ENCODE measurements at regions not wholly inside any gene's neighbourhood (a gene's known extent, or its start where the extent isn't known, plus 50 kb on each side); places are given as distances from the start of the nearest gene placed in this dataset.
A peak's percentile ranks its signal among the peaks of the same experiment; 100 is the strongest.
"Not testable (repeated sequence)": the region's sequence is repeated elsewhere in the genome, so short reads cannot be mapped to it uniquely, and the experiment has no call there.

GRCh38 chr6:97347111-97347510 is 64.1 kb upstream of the MMS22L start:
- in situ Hi-C loops (cut with HindIII; ENCODE audit: low sequenced_read_pairs), result no loop called here
- DNase-seq (ENCODE audit: low spot score), result no peak

GRCh38 chr6:97361286-97361685 is 78.3 kb upstream of the MMS22L start:
- no peak for DNase-seq (ENCODE audit: low spot score)
- in situ Hi-C loops (cut with HindIII; ENCODE audit: low sequenced_read_pairs), result no loop called here

GRCh38 chr6:97364327-97364726 is 81.3 kb upstream of the MMS22L start:
- in situ Hi-C loops (cut with HindIII; ENCODE audit: low sequenced_read_pairs), result no loop called here
- no peak for DNase-seq (ENCODE audit: low spot score)

DNA sequence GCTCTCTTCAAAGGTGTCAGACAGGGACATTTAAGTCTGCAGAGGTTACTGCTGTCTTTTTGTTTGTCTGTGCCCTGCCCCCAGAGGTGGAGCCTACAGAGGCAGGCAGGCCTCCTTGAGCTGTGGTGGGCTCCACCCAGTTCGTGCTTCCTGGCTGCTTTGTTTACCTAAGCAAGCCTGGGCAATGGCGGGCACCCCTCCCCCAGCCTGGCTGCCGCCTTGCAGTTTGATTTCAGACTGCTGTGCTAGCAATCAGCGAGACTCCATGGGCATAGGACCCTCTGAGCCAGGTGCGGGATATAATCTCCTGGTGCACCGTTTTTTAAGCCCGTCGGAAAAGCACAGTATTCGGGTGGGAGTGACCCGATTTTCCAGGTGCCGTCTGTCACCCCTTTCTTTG is 99.1 kb upstream of the MMS22L start:
- in situ Hi-C loops (cut with HindIII; ENCODE audit: low sequenced_read_pairs), result not testable (repeated sequence)

DNA sequence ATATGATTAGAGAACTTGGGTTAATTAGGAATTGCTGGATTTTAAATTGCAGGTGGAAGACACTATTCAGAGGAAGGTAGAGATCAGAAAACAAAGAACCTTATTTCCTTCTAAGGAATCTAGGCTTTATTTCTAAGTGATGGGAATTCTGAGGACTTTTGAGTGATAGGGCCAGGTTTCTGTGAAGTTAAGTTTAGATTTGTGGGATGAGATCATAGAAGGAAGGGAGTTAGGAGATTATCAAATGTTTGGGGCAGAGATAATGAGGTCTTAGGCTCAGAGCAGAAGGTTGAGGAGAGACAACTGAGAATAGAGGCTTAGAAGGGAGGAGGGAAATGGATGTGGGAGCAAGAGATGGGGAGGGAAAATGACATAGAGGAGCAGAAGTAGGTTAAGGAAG is 109.7 kb upstream of the MMS22L start:
- in situ Hi-C loops (cut with HindIII; ENCODE audit: low sequenced_read_pairs), result no loop called here
- no peak for DNase-seq (ENCODE audit: low spot score)

More for the DNA sequence above, 99.1 kb upstream of the MMS22L start:
- not testable (repeated sequence) for DNase-seq (ENCODE audit: low spot score)

GRCh38 chr6:97394160-97394748 is 111.2 kb upstream of the MMS22L start:
- peak; percentile 53 for DNase-seq (ENCODE audit: low spot score)
- in situ Hi-C loops (cut with HindIII; ENCODE audit: low sequenced_read_pairs), result no loop called here

DNA sequence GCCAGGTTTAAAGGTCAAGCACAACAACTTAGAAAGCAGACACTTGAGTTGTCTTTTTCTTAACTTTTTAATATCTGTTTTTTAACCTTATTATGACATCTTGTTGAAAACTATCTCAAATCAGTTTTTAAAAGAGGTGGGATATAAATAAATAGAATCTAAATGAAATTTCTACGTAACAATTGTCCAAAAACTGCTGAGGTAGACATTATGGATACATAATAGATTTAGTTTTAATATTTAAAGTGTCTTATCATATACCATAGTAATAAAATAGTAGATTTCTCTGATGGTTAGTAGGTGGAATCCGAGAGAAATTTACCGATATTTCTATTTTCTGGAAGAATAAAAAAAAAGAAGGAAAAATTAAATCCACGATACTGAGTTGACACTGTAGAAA is 113.9 kb upstream of the MMS22L start:
- in situ Hi-C loops (cut with HindIII; ENCODE audit: low sequenced_read_pairs), result no loop called here
- DNase-seq (ENCODE audit: low spot score), result no peak

GRCh38 chr6:97399208-97399607 is 116.2 kb upstream of the MMS22L start:
- in situ Hi-C loops (cut with HindIII; ENCODE audit: low sequenced_read_pairs), result no loop called here
- no peak for DNase-seq (ENCODE audit: low spot score)

DNA sequence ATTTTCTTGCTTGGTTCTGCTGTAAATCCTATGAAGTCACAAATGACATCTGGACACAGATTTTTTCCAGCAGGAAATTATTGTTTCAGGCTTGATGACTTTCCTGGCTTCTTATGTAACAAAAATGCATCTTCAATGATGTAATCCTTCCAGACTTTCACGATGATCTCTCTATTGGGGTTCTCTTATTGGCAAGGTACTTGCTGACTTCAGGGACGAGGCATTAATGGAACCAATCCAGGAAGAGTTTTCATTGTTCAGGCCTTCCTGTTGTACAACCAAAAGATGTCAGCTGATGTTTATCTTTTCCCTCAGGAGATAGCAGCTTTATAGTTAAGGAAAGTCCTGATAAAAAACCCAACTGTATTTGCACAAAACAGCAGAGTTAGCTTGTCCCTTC is 118.5 kb upstream of the MMS22L start:
- in situ Hi-C loops (cut with HindIII; ENCODE audit: low sequenced_read_pairs), result no loop called here
- DNase-seq (ENCODE audit: low spot score), result peak; percentile 24

GRCh38 chr6:97405818-97406409 is 122.9 kb upstream of the MMS22L start:
- in situ Hi-C loops (cut with HindIII; ENCODE audit: low sequenced_read_pairs), result no loop called here
- no peak for DNase-seq (ENCODE audit: low spot score)

GRCh38 chr6:97406633-97407032 is 123.6 kb upstream of the MMS22L start:
- DNase-seq (ENCODE audit: low spot score), result no peak
- in situ Hi-C loops (cut with HindIII; ENCODE audit: low sequenced_read_pairs), result no loop called here

- DNase-seq (ENCODE audit: low spot score), result no peak
- in situ Hi-C loops (cut with HindIII; ENCODE audit: low sequenced_read_pairs), result no loop called here
Measured at GRCh38 chr6:97411610-97412009, 128.6 kb upstream of the MMS22L start.

- DNase-seq (ENCODE audit: low spot score), result no peak
- in situ Hi-C loops (cut with HindIII; ENCODE audit: low sequenced_read_pairs), result no loop called here
Measured at GRCh38 chr6:97412511-97412910, 129.5 kb upstream of the MMS22L start.

DNA sequence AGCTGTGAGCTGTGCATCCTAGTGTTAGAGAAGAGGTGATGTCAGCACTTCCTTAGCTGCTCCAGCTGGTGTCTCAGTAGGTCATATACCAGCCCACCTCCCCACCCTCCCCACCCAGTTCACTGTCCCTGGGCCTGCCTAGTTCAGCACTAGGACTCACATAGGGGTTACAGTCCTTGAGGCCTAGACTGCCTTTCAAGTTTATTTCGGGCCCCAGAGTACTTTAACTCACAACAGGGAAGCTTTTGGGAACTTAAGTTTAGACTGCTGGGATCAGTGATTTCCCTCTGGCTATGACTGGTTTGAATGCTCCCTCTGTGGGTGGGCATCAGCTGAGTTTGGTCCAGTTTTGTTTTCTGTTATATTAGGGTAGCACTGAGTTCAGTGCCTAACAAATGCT is 139.2 kb upstream of the MMS22L start:
- in situ Hi-C loops (cut with HindIII; ENCODE audit: low sequenced_read_pairs), result no loop called here
- no peak for DNase-seq (ENCODE audit: low spot score)

DNA sequence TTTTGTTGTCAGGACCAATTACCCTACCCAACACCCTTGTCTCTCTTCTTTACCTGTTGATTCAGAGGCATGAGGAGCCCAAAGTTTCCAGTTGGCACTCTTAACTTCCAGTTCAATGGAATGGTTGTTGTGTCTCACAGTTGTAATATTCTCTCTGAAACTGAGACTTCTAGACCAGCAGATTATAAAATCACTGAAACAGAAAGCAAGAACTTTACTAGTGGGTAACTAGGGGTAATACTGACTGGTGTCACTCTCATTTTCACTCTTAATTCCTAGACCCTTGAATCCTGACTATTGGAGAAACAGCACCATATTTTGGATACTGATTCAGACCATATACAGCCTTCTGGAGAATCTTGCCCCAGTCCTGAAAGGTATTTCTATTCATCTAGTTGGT is 140.2 kb upstream of the MMS22L start:
- in situ Hi-C loops (cut with HindIII; ENCODE audit: low sequenced_read_pairs), result no loop called here
- DNase-seq (ENCODE audit: low spot score), result no peak

- no peak for DNase-seq (ENCODE audit: low spot score)
- in situ Hi-C loops (cut with HindIII; ENCODE audit: low sequenced_read_pairs), result no loop called here
Measured at GRCh38 chr6:97427648-97428047, 144.6 kb upstream of the MMS22L start.

DNA sequence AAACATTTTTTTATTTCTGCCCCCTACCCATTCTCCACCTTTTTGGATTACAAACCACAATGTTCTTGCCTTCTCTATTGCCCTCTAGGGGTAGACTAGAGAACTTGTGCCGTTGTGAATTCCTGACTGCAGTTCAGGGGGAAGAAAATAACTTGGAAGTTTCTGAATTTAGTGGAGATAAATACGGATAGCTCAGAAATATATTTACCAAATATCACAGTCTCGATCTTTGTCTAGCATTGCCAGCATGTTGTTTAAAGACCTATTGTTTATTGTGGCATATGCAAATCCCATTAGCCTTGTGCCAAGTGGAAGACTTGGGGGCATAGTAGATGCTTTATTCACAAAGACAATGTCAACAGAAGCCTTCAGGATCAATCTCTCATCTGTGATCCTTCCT is 154.1 kb upstream of the MMS22L start:
- in situ Hi-C loops (cut with HindIII; ENCODE audit: low sequenced_read_pairs), result no loop called here
- DNase-seq (ENCODE audit: low spot score), result no peak

- in situ Hi-C loops (cut with HindIII; ENCODE audit: low sequenced_read_pairs), result no loop called here
- DNase-seq (ENCODE audit: low spot score), result no peak
Measured at GRCh38 chr6:97438011-97438671, 155.1 kb upstream of the MMS22L start.

DNA sequence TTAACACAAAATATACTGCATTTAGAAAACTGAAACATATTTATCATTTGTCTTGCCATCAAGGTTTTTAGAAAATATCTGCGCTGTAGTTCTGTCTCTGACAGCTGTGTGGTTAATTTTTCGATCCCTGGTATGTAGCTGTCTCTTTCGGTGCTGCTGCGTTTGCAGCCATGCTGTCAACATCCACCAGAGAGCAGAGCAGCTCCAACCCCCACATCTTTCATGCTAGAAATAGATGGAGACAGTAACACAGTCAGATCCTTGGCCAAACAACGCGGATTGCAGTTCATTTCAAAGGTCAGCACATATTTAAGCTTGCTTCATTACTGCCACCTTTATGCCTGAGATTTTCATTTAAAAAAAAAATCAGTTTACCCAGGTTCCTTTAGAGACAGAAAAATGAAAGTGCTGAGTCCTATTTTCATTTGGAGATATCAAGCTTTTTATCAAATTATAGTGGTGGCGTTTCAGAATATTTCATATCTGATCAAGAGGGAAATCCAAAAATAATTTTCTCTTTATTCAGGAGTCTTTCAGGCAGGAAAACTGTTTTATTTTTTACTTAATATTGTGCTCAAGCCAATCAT is 157.7 kb upstream of the MMS22L start:
- in situ Hi-C loops (cut with HindIII; ENCODE audit: low sequenced_read_pairs), result no loop called here
- peak; percentile 33 for DNase-seq (ENCODE audit: low spot score)

DNA sequence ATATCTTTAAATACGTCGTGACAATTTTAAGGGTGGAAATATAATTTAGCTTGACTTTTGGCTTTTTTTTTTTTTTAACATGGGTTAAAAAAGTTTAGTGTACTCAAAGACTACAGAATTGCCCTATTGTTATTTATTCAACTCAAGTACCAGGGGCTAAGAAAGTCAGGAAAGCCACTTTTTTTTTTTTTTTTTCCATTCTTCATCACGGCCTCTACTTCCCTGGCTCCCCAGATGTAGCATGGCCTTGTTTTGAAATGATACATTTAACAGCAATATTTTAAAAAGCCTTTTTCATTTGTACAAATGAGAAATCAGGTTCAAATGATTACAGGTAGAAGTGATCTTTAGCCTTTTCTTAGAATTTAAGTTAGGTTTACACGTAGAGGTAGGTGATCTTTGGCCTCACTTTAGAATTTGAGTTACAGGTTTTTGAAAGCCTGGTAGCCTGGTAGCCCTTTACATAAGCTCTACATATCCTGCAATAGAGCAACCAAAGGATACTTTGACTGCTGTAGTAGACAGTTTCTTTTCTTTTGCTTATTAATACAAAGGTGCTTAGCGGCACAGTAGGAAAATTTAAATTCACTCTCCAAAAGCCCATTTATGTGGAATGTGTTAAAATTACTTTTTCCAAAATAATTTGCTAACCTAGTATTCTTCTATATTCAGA is 160.5 kb upstream of the MMS22L start:
- no peak for DNase-seq (ENCODE audit: low spot score)
- in situ Hi-C loops (cut with HindIII; ENCODE audit: low sequenced_read_pairs), result no loop called here
